SK-N-SH (cell line): ENCODE measurements at regions not wholly inside any gene's neighbourhood (a gene's known extent, or its start where the extent isn't known, plus 50 kb on each side); places are given as distances from the start of the nearest gene placed in this dataset.

ENCODE experiments used
- EP300 ChIP-seq, 2 experiments: IDR thresholded peaks; 2 replicates each; pipeline versions ENCODE4 v1.4.0 to v1.6.1; 2012; ENCODE audit warnings: borderline replicate concordance in 1 of 2, low read depth in 1 of 2, low read length in 1 of 2
- EZH2phosphoT487 ChIP-seq: fragments of 200-600 bp; sonication (generic); IDR thresholded peaks from 2 replicates; pipeline ENCODE4 v1.6.1; 2017; ENCODE audit warnings: low read depth, mixed run types, mild to moderate bottlenecking, antibody characterized with exemption, moderate library complexity, borderline replicate concordance
- FOXM1 ChIP-seq: IDR thresholded peaks from 2 replicates; pipeline ENCODE4 v1.4.0; 2012; ENCODE audit warnings: low read depth, mild to moderate bottlenecking
- NRF1 ChIP-seq: IDR thresholded peaks from 2 replicates; pipeline ENCODE4 v1.6.1; 2012; ENCODE audit warnings: low read depth, mild to moderate bottlenecking, low read length
- POLR2AphosphoS5 ChIP-seq: IDR thresholded peaks from 2 replicates; pipeline ENCODE4 v1.6.1; 2012; ENCODE audit warnings: low read depth, low read length
- RCOR1 ChIP-seq: fragments of 150-350 bp; IDR thresholded peaks from 2 replicates; pipeline ENCODE4 v1.6.1; 2017; ENCODE audit warnings: antibody characterized with exemption, low read length
- SMC3 ChIP-seq: IDR thresholded peaks from 2 replicates; pipeline ENCODE4 v1.6.1; 2012; ENCODE audit warnings: low read depth, low read length, improper control_type of control experiment

DNA sequence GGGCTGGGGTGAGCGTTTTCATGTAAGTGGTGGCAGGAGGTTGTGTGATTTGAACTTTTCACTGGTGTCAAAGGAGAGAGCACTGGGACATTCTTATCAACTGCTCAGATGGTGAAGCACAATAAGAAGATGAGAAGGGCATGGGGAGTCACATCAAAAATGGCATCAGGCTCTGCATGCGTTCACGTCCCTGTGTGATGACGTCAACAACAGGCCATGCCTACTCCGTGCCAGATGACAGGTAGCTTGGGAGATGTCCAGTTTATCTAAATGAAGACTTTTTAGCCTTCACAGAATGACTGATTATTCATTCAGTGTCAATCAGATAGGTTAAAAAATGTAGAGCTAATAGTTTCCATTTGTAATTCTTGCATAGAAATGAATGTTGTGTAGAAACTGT, 264.3 kb upstream of the POM121L12 start:
- no peak for TF ChIP-seq POLR2AphosphoS5
- no peak for TF ChIP-seq NRF1
- no peak for TF ChIP-seq RCOR1
- no peak for TF ChIP-seq FOXM1
- no peak for TF ChIP-seq EZH2phosphoT487
- no peak for TF ChIP-seq EP300 (IDR thresholded peaks at IDR 0.05; ENCODE audit: borderline replicate concordance in 1 of 2, low read depth in 1 of 2, low read length in 1 of 2)
- TF ChIP-seq SMC3, result no peak
